ENCODE measurements at regions not wholly inside any gene's neighbourhood (a gene's known extent, or its start where the extent isn't known, plus 50 kb on each side); places are given as distances from the start of the nearest gene placed in this dataset.
"Not testable (repeated sequence)": the region's sequence is repeated elsewhere in the genome, so short reads cannot be mapped to it uniquely, and the experiment has no call there.

DNA sequence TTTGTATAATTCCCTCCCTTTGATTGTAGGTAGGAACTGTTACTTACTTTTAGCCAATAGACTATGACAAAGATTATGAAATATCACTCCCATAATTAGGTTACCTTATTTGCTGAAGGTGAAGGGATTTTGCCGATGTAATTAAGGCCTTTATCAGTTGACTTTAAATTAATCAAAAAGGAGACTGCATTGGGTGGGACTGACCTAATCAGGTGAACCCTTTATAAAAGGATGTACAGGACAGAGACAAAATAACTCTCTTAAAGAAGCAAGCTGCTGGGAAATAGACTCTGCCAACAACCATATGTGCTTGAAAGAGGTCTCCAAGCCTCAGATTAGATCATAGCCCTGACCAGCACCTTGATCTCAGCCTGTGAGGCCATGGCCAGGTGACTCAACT, 167.6 kb downstream of the SOX3 start:
- no peak for DNase-seq

DNA sequence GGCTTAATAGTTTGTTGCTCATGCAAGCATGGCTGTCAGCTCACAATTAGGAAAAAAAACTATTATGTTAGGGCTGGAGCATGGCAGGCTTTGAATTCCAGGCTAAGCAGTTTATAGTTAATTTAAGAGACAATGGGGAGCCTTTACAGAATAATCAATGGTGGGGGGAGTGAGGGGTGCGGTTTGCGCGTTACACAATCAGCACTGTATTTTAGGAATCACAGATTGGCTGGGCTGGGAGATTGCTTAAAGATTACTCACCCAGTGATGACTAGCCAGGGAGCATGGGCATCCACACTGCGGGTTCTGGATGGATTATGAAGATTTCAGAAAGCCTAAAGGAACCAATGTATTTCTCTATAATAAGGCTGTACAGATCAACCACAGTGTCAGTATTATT, 186.6 kb downstream of the SOX3 start:
- DNase-seq = no peak

DNA sequence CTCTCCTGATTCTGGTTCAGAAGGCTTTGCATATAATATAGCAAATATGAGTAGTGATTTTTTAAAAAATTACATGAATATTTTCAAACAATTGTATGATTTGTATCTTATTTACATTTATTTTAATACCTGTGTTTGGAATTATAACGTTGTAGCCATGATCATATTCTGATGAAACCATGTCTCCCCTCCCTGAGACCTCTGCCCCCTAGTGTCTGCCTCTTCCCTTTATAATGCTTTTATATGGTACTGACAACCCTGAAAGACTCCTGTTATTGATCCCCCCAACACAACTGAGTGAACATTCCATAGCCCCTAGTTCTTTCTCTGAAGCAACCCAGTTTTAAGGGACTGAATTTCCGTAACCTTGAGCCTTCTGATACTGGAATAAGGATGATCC, 187.4 kb downstream of the SOX3 start:
- no peak for DNase-seq

- DNase-seq = no peak
Observed at GRCh38 chrX:140298960-140299825, 205.7 kb downstream of the SOX3 start.

DNA sequence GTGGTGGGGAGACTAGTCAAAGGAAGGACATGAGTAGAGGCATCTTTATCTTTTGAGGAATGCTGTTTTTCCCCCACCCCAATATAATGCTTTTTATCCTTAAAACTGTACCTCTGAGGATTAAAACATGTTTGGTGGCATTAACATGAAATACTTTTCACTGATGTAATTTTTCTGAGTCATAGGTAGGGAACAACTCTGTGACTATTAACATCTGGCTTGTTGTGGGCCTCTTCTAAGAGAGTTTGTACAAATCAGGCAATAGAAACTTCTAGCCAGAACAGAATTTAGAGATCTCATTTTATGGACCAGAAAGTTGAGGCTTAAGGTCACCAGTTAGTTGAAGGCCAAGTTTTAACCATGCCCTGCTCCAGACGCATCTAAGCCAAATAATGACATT, 207.6 kb downstream of the SOX3 start:
- no peak for DNase-seq

- DNase-seq = no peak
Observed at GRCh38 chrX:140292961-140293360, 211.9 kb downstream of the SOX3 start.

- no peak for DNase-seq
Observed at GRCh38 chrX:140292188-140292587, 212.7 kb downstream of the SOX3 start.

DNA sequence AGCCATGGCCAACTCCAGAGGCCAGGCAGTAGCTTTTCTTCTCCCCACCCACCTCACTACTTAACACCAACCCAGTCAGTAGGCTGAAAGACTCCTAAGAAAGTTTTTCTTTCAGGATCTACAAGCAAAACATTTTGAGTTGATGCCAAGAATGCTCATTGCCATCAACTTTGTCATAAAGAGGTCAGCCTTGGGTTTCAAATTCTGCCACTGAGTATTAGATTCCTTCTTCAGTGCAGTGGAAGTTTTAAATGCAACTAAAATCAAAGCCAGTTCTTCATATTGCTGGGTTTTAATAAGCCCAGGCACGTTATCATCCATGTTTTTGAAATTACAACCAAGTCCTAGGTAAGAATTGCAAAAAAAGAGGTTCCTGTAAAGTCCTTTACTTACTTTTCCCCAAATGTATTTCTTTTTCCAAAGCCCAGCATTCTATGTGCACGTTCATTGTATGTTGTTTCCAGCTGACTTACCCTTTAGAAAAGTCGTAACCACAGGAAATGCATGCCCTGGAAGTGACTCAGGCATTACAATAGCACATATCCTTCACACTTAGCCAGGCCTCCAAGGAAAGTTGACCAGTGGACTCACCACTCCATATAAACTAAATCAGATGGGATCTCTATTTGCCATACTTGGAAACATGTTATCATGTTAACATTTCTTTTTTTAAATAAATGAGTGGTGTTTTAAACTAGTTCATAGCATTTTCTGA, 229.9 kb downstream of the SOX3 start:
- no peak for DNase-seq

DNA sequence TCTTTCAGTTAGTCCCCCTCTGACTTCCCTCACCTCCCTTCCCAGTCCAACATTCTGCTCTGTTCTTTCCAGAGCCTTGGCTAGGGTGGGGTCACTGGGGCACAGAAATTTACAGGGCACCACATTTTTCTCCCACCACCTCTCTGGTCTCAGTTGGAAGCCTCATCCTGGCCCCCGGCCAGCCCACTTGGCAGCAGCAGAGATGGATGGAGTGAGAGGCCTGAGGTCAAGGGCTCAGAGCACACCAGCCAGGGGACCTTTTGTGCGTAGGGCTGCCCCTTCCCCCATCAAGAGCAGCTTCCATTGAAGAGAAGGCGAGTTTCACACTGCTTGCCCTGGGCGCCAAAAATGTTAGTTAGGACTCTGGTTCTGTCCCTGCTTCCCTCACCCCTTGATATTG, 230.9 kb downstream of the SOX3 start:
- no peak for DNase-seq

GRCh38 chrX:140250391-140250790, 254.5 kb downstream of the SOX3 start:
- DNase-seq = no peak

GRCh38 chrX:140249088-140249487, 255.8 kb downstream of the SOX3 start:
- no peak for DNase-seq

- no peak for DNase-seq
Observed at GRCh38 chrX:140229191-140229590, 263.9 kb upstream of the CXorf66 start.

DNA sequence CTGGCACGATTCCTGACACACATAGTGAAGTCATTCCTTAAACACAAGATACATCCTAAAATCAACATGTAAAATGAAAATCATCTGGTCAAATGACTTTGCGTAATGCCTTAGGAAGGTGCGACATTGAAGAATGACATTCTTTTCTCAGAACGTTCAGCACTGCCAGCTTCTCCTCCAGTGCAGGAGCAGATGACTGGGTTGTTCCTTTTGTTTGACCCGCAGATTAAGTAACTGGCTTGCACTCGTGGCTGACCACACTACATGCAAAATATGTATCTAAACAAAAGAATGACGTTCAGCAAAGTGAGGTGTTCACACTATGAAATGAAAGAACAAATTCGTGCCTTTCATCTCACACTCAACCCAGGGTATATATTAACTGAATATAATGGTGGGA, 260.7 kb upstream of the CXorf66 start:
- DNase-seq = not testable (repeated sequence)

DNA sequence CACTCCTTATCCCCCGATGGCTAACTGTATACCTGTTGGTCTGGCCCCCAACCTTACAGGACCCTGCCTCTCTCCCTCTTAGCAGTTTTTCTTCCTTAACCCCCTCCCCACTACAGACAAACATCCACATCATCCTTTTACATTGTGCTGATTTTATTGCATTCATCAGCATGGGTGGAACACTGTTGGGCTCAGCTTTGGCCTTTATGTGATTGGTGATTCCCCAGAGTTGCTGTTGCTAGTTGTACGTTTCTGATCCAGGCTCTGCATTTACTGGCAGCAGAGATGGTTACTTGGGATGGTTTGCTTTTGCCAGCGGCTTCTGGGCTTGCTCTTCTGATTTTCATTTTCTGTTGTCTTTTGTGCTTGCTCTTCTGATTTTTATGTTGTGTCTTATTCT, 250.6 kb upstream of the CXorf66 start:
- DNase-seq = not testable (repeated sequence)

- DNase-seq = not testable (repeated sequence)
Observed at GRCh38 chrX:140214518-140214917, 249.2 kb upstream of the CXorf66 start.

- DNase-seq = no peak
Observed at GRCh38 chrX:140206657-140207056, 241.3 kb upstream of the CXorf66 start.

GRCh38 chrX:140190441-140191108, 225.3 kb upstream of the CXorf66 start:
- DNase-seq = no peak

- no peak for DNase-seq
Observed at GRCh38 chrX:140180585-140180984, 215.3 kb upstream of the CXorf66 start.

DNA sequence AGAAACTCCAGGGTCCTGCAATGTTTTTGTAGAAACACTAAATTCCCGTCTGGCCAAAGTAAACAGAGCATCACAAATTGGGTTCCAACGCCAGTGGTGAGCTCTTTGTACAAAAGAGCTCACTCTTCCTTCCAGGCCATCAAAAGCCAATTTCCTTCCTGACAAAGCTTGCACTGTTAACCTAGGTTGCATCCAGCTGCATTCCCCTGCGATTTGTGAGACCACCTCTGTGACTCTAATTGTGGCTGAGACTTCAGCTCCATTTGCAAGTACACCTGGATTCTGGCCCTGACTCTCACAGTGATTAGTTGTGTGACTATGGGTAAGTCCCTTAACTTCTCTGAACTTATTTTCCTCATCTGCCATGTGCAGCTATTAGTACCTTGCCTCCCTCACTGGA, 212.5 kb upstream of the CXorf66 start:
- DNase-seq = no peak

- no peak for DNase-seq
Observed at GRCh38 chrX:140172401-140172800, 207.1 kb upstream of the CXorf66 start.

- no peak for DNase-seq
Observed at GRCh38 chrX:140167551-140167950, 202.2 kb upstream of the CXorf66 start.

DNA sequence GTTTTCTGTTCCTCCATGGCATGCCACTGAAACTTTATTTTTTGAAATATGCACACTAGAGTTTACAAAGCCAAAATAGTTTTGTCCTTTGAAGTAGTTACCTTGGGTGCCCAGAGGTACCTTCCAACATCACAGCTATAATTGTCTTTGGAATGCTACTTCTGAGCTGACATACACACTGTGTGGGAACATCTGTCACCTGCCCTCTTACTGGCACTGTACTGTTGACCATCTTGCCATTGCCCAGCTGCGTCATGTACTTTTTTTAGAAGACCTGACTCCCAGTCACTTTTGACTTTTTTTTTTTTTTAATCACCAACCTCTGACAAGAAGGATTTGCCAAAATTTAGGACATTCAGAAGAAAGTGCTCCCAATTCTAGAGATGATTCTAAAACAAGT, 200.5 kb upstream of the CXorf66 start:
- DNase-seq = no peak

DNA sequence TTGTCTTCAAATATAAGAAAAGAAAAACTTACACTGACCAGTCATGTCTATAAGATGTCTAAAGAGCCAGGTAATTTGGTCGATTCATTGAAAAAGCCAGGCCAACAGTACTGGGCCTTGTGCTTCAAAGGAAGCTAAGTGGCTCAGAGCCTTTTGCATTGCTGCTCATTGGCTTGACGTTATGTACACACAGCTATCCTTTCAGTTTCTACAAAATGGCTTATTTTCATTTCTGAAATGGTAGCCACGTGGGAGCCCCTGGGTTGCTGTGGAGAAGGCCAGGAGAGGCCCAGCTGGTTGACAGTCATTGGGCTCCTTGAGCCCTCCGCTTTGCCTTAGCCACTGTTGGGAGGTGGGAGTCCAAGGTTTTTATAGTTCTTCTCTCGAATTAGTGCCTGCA, 199.1 kb upstream of the CXorf66 start:
- DNase-seq = no peak

Data from hippocampal formation (tissue), 2 donors.